DND-41 (cell line): ENCODE measurements at regions not wholly inside any gene's neighbourhood (a gene's known extent, or its start where the extent isn't known, plus 50 kb on each side); places are given as distances from the start of the nearest gene placed in this dataset.

Experiments used
- ATAC-seq: fragments of 200-7000 bp; cut with Tn5 transposase; 3 replicates; pipeline ENCODE4 v1.9.1; 2021; ENCODE audit warnings: low read depth; ENCODE audit not compliant: insufficient read depth
- DNase-seq: peaks from one replicate; pipeline ENCODE4 v3.0.0-alpha.2; 2020
- H2AFZ ChIP-seq: 2 replicates; pipeline ENCODE4 v1.6.0; 2012; ENCODE audit warnings: low read depth, low read length
- H3K27ac ChIP-seq: 2 replicates; pipeline ENCODE4 v1.5.1; 2012; ENCODE audit warnings: low read length, inconsistent platforms
- H3K27me3 ChIP-seq: fragments of 200-600 bp; sonication (generic); 2 replicates; pipeline ENCODE4 v1.6.0; 2012; ENCODE audit warnings: low read length, mild to moderate bottlenecking, inconsistent platforms; ENCODE audit not compliant: insufficient read depth, poor library complexity
- H3K36me3 ChIP-seq: 2 replicates; pipeline ENCODE4 v1.5.1; 2012; ENCODE audit warnings: low read length, inconsistent platforms; ENCODE audit not compliant: insufficient read depth
- H3K4me1 ChIP-seq: 2 replicates; pipeline ENCODE4 v1.5.1; 2012; ENCODE audit warnings: mild to moderate bottlenecking, low read length; ENCODE audit not compliant: insufficient read depth
- H3K4me2 ChIP-seq: 2 replicates; pipeline ENCODE4 v1.6.0; 2012; ENCODE audit warnings: mild to moderate bottlenecking, moderate library complexity, low read length, inconsistent platforms; ENCODE audit not compliant: insufficient read depth
- H3K4me3 ChIP-seq, 2 experiments: fragments of 200-600 bp in 1 of 2; shearing (Covaris generic) in 1 of 2; 2 replicates each; pipeline ENCODE4 v1.5.1; 2012 to 2016; ENCODE audit warnings: inconsistent platforms in 2 of 2, low read length in 2 of 2, mild to moderate bottlenecking in 2 of 2, low read depth in 1 of 2, moderate library complexity in 1 of 2
- H3K79me2 ChIP-seq: 2 replicates; pipeline ENCODE4 v1.6.0; 2012; ENCODE audit warnings: low read length, inconsistent platforms; ENCODE audit not compliant: insufficient read depth
- H3K9ac ChIP-seq: 2 replicates; pipeline ENCODE4 v1.6.0; 2012; ENCODE audit warnings: low read depth, mild to moderate bottlenecking, inconsistent platforms, low read length, moderate library complexity
- H3K9me3 ChIP-seq: 2 replicates; pipeline ENCODE4 v1.5.1; 2012; ENCODE audit warnings: low read length, moderate library complexity, mild to moderate bottlenecking, inconsistent platforms; ENCODE audit not compliant: insufficient read depth, severe bottlenecking
- H4K20me1 ChIP-seq: 2 replicates; pipeline ENCODE4 v1.6.0; 2012; ENCODE audit warnings: low read length; ENCODE audit not compliant: insufficient read depth
- EZH2 ChIP-seq: IDR thresholded peaks from 3 replicates; pipeline ENCODE4 v1.6.1; 2012; ENCODE audit warnings: borderline replicate concordance, low read depth, mild to moderate bottlenecking, moderate library complexity, low read length, inconsistent platforms; ENCODE audit not compliant: severe bottlenecking
- TF ChIP-seq, protein P1 (sequence below): IDR thresholded peaks from 2 replicates; pipeline ENCODE4 v1.5.1; 2012; ENCODE audit warnings: borderline replicate concordance, low read length, moderate library complexity, mild to moderate bottlenecking; ENCODE audit not compliant: poor library complexity, severe bottlenecking; ENCODE audit errors: extremely low read depth

DNA sequence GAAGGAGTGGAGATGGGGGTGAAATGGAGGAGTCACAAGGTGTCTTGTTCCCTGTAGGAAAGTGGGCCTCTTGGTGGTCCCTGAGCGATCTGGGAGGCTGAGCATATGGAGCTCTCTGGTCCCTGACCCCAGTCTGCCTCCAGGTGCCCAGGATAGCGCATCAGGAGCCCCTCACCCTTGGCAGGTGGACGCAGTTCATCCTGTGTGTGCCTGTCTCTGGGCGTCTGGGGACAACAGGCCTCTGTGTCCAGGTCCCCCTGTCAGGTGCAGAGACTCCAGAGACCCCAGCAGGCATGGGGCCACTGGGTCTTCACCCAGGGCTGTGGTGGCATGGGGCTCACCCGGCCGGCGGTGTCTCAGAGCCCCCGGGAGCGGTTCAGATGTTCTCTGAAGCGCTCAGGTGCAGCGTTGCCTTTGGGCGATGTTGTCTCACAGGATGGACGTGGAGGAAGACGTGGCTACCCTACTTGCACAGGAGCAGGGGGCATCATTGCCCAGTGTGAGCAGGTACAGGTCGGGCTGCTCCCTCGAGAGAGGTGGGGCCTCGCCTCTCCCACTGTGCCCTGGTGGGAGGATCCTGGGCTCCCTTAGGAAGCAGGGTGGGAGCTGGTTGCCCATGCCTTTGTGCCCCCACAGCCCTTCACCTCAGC lies 58.1 kb upstream of the TPM4 start:
- Histone ChIP-seq H3K27ac (no peak overlapping the region), H3K4me3 (no peak overlapping the region), H3K4me1 (no peaks in the 10 kb centered on the region), H3K27me3 (no peaks in the 10 kb centered on the region), H3K9ac (no peak overlapping the region), H3K36me3 (no peaks in the 10 kb centered on the region), H4K20me1 (no peaks in the 10 kb centered on the region; the same call in 1 of the 2 replicates), H2AFZ (no peak overlapping the region), H3K79me2 (no peaks in the 10 kb centered on the region), H3K9me3 (no peaks in the 10 kb centered on the region), H3K4me2 (no peak overlapping the region)
- TF ChIP-seq, protein P1, sequence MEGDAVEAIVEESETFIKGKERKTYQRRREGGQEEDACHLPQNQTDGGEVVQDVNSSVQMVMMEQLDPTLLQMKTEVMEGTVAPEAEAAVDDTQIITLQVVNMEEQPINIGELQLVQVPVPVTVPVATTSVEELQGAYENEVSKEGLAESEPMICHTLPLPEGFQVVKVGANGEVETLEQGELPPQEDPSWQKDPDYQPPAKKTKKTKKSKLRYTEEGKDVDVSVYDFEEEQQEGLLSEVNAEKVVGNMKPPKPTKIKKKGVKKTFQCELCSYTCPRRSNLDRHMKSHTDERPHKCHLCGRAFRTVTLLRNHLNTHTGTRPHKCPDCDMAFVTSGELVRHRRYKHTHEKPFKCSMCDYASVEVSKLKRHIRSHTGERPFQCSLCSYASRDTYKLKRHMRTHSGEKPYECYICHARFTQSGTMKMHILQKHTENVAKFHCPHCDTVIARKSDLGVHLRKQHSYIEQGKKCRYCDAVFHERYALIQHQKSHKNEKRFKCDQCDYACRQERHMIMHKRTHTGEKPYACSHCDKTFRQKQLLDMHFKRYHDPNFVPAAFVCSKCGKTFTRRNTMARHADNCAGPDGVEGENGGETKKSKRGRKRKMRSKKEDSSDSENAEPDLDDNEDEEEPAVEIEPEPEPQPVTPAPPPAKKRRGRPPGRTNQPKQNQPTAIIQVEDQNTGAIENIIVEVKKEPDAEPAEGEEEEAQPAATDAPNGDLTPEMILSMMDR = no peak
- TF ChIP-seq EZH2 = no peak
- no peak for DNase-seq
- ATAC-seq = no peak

GRCh38 chr19:16018801-16019551 lies 57.3 kb upstream of the TPM4 start:
- no peak overlapping the region for H3K4me2 ChIP-seq
- no peaks in the 10 kb centered on the region for H3K36me3 ChIP-seq
- H3K4me3 ChIP-seq = no peak overlapping the region
- H4K20me1 ChIP-seq = no peaks in the 10 kb centered on the region; the same call in 1 of the 2 replicates
- H3K79me2 ChIP-seq = no peaks in the 10 kb centered on the region
- ATAC-seq (no peak), DNase-seq (no peak)
- no peak overlapping the region for H2AFZ ChIP-seq
- H3K9me3 ChIP-seq = no peaks in the 10 kb centered on the region
- TF ChIP-seq, protein P1 = no peak
- TF ChIP-seq EZH2 = no peak
- no peak overlapping the region for H3K9ac ChIP-seq
- H3K27me3 ChIP-seq = no peaks in the 10 kb centered on the region
- H3K4me1 ChIP-seq = no peaks in the 10 kb centered on the region
- H3K27ac ChIP-seq = no peak overlapping the region

DNA sequence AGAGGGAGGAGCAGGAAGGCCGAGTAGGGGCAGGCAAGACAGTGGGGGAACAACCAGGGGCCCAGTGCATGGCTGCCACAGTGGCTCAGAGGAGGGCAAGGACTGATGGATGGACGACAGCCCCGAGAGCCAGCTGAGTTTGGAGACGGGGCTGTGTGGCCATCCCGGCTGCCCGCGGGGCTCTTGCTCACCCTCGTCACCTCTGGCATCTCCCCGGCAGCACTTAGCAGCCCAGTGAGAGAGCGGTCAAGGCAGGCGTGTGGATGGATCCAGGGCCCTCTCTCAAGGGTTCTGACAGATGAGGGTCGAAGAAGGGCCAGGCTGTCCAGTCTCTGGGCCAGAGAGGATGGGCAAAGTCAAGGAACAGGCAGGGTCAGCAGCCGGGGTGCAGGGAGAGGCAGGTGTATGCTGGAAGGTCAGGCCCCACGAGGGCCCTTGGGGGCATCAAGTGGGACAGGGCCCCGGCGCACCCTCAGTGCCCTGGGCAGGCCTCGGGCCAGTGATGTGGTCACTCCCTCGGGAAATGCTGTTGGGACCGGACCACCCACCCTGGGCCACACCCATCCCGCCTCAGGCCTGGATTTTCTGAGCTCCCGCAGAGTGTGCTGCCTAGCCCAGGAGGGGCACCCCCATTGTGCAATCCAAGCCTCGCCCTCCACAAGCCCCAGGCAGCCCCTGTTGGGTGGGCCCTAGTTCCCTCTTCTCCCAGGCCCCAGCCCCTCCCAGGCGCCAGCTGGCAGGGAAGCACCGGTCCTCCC lies 56.4 kb upstream of the TPM4 start:
- ATAC-seq = no peak
- Histone ChIP-seq H3K4me2 (no peak overlapping the region), H3K27me3 (no peaks in the 10 kb centered on the region), H3K9ac (no peak overlapping the region), H2AFZ (no peak overlapping the region), H3K9me3 (no peaks in the 10 kb centered on the region), H3K4me1 (no peaks in the 10 kb centered on the region), H3K4me3 (no peak overlapping the region), H3K79me2 (no peaks in the 10 kb centered on the region), H3K27ac (no peak overlapping the region), H4K20me1 (no peaks in the 10 kb centered on the region; the same call in 1 of the 2 replicates), H3K36me3 (no peaks in the 10 kb centered on the region)
- TF ChIP-seq EZH2 = no peak
- TF ChIP-seq, protein P1 = no peak
- DNase-seq = no peak
